Ectodermal cell (in vitro differentiated cells): ENCODE measurements at regions not wholly inside any gene's neighbourhood (a gene's known extent, or its start where the extent isn't known, plus 50 kb on each side); places are given as distances from the start of the nearest gene placed in this dataset.
"Not testable (repeated sequence)": the region's sequence is repeated elsewhere in the genome, so short reads cannot be mapped to it uniquely, and the experiment has no call there.

ENCODE experiments used
- H3K27ac ChIP-seq: 2 replicates; pipeline ENCODE4 v1.7.0; 2013; ENCODE audit warnings: mild to moderate bottlenecking, low read depth, low read length; ENCODE audit not compliant: insufficient read depth, poor library complexity, severe bottlenecking
- H3K27me3 ChIP-seq: 2 replicates; pipeline ENCODE4 v1.7.0; 2013; ENCODE audit warnings: mild to moderate bottlenecking, low read length; ENCODE audit not compliant: insufficient read depth, control insufficient read depth, poor library complexity, severe bottlenecking
- H3K36me3 ChIP-seq: one replicate; pipeline ENCODE4 v1.7.0; 2013; ENCODE audit warnings: low read length; ENCODE audit not compliant: control insufficient read depth, insufficient read depth
- H3K4me1 ChIP-seq: one replicate; pipeline ENCODE4 v1.7.0; 2013; ENCODE audit warnings: low read length; ENCODE audit not compliant: control insufficient read depth, insufficient read depth
- H3K4me3 ChIP-seq: 2 replicates; pipeline ENCODE4 v1.7.0; 2013; ENCODE audit warnings: low read depth, low read length, control low read depth; ENCODE audit not compliant: insufficient read depth
- H3K9me3 ChIP-seq: 2 replicates; pipeline ENCODE4 v1.7.0; 2013; ENCODE audit warnings: mild to moderate bottlenecking, low read length, moderate library complexity; ENCODE audit not compliant: control insufficient read depth
- WGBS, 2 experiments: methylation state at CpG; one replicate each; pipeline ENCODE4 v1.1.7; 2013; ENCODE audit warnings: missing lambda C conversion rate in 2 of 2; 5-methylcytosine and 5-hydroxymethylcytosine counted together

DNA sequence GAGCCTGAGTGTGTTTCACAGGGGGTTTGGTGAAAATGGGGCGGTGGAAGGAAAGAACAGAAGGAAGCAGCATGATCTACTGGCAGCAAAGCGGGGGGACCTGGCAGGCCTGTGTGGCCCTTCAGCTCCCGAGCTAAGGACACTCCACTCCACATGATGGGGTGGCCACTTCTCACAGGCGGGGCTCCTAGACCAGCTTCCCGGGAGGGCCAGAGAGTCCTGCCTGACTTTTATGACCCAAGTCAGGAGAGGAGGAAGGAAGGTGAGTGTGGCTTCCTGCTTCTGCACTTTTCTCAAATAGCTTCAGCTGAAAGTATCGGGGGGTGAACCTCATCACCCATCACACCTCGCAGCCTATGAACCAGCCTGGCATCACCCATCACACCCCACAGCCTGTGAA, 117.5 kb upstream of the AFDN start:
- 91 to 92% methylated on average over 7 of the region's 7 CpGs for WGBS, 2 experiments
- H3K9me3 ChIP-seq = no peaks in the 10 kb centered on the region
- no peaks in the 10 kb centered on the region for H3K36me3 ChIP-seq
- H3K27me3 ChIP-seq = no peaks in the 10 kb centered on the region
- H3K27ac ChIP-seq = no peak overlapping the region
- peaks cover 9% of the 10 kb centered on the region for H3K4me1 ChIP-seq
- no peak overlapping the region for H3K4me3 ChIP-seq

DNA sequence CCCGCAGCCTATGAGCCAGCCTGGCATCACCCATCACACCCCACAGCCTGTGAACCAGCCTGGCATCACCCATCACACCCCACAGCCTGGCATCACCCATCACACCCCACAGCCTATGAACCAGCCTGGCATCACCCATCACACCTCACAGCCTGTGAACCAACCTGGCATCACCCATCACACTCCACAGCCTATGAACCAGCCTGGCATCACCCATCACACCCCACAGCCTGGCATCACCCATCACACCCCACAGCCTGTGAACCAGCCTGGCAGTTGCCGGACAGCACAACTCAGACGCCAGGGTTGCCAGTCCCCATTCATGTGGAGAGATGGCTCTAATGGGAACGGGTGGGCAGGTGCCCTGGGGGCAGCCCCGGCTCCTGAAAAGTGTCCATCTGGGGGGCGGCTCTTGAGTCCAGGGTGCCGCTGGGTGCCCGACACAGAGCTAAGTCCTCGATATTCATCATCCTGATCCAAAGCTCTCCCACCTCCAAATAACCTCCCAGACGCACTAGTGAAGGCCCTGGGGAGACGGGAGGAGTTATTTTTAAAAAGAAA, 116.9 kb upstream of the AFDN start:
- H3K36me3 ChIP-seq, H3K4me3 ChIP-seq, H3K27ac ChIP-seq, H3K27me3 ChIP-seq, H3K9me3 ChIP-seq: not testable (repeated sequence)
- H3K4me1 ChIP-seq = peaks cover 13% of the 10 kb centered on the region
- WGBS, 2 experiments = 94 to 96% methylated on average over 10 to 11 of the region's 11 CpGs

DNA sequence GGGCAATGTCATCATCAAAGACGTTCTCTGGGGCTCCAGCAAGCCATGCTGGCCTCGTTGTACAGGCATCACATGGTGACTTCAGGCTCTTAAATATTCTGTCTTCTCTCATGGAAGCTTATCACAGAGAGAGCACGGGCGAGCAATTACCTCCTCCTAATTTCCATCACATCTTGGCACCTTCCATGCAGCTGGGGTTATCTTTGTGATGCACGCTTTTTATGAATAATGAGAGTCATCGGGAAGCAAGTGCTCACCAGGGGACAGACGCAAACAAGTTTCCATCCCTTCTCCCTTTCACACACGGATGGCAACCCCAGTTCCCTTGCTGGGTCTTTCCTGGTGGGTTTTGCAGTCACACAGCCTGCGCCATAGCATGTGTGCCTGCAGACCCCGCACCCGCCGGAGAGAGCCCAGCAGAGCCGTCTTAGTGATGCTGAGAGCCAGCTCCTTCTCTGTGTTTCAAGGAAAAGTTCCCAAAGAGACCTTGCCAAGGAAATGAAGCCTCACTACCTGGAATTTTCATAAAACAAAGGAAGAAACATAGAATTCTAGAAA, 116.3 kb upstream of the AFDN start:
- H3K36me3 ChIP-seq = no peaks in the 10 kb centered on the region
- H3K4me3 ChIP-seq = no peak overlapping the region
- H3K27ac ChIP-seq = no peak overlapping the region
- no peaks in the 10 kb centered on the region for H3K9me3 ChIP-seq
- peaks cover 13% of the 10 kb centered on the region for H3K4me1 ChIP-seq
- no peaks in the 10 kb centered on the region for H3K27me3 ChIP-seq
- 87 to 88% methylated on average over 13 of the region's 13 CpGs for whole genome bisulfite sequencing, 2 experiments

DNA sequence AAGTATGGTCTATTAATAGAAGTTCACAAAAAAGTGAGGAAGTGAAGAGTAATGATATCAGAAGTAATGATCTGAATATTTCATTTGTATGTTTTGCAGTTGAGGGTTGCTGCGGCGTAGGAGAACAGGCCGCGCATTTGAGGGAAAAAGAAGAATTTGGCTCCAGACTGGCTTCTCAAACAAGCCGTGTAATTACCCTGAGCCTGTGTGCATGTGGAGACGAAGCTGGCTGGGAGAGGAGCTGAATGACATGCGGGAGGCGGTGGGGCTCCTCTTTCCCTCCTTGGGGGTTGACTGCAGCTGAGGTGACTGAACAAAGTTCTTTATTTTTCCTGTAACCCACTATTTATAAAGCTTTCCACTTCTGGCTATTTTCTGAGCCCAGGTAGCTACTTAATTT, 115.5 kb upstream of the AFDN start:
- Histone ChIP-seq H3K4me1 (peaks cover 13% of the 10 kb centered on the region), H3K36me3 (no peaks in the 10 kb centered on the region), H3K27ac (no peak overlapping the region), H3K27me3 (no peaks in the 10 kb centered on the region), H3K4me3 (no peak overlapping the region), H3K9me3 (no peaks in the 10 kb centered on the region)
- WGBS, 2 experiments = 87 to 93% methylated on average over 8 of the region's 8 CpGs

DNA sequence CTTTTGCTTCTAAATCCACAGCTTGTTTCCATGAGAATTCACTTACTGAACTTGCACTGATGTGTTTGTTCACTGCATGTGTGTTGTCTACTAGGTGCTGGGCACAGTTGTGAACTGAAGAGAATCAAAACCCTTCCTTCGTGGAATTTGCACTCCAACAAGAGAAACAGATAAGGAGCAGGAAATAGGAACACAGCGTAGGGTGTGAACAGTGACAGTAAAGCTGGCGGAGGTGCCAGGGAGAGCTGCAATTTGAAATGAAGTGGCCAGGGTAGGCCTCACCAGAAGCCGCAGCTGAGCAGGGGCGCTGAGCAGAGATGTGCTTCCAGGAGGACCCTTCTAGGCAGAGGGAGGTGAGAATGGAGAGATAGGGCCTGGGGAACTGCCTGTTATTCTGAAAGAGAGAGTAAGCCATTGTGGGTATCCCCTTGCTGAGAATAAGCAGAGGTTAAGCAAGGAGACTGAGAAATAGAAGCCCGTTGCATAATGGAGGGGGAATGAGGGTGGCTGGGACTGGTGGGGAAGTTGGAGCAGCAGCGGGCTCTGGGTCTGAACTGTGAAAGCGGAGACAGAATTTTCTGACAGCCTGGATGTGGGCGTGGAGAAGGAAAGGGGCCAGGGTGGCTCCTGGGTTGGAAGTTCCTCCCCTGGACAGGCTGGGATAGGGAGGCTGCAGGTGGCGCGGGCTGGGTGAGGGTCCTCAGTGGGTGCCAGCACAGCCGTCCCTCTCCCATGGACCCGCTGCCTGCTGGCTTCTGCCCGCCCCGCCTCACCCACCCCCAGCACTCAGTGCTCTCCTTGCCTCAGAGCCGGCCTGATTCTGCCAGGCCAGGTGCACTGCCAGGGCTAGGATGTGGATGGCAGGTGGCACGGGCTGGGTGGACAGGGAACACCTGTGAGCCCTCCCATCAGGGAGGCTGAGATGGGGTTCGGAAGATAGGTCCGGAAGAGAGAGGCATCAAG, 114.7 kb upstream of the AFDN start:
- Histone ChIP-seq H3K9me3 (no peaks in the 10 kb centered on the region), H3K4me1 (peaks cover 13% of the 10 kb centered on the region), H3K27me3 (no peaks in the 10 kb centered on the region), H3K36me3 (no peaks in the 10 kb centered on the region), H3K4me3 (no peak overlapping the region), H3K27ac (no peak overlapping the region)
- 92% methylated on average over 19 of the region's 19 CpGs for WGBS, 2 experiments

DNA sequence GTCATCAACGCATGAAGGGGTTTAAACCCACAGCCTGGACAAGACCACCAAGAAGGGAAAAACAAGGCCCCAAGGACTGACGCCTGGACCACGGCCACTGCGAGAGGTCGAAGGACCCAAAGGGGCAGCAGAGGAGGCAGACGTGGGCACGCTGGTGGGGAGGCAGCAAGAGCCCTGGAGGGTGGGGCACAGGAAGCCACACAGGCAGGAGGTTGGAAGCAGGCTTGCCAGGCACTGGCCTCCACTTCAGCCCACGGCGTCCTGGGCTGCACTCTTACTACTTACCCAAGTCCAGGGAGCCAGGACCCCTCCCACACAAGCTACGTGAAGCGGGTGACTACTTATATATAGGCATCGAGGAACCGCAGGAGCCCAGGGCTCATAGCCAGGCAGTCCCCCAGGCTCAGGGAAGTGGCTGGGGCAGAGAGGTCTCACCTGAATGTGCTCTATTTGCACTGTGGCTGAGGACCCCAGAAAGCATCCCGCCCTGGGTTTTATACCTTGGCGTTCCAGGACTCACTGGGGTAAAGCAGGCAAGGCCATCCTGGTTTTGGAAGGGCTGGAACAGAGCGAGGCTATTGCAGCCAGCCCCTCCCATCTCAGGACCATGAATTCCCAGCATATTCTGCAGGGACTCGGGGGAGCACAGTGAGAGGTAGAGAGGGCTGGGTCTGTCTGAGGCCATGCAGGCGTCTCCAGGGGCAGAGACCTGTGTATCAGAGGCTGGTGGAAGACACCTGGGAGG, 113.8 kb upstream of the AFDN start:
- Histone ChIP-seq H3K4me1 (peaks cover 13% of the 10 kb centered on the region), H3K9me3 (no peaks in the 10 kb centered on the region), H3K4me3 (no peak overlapping the region), H3K27ac (no peak overlapping the region), H3K36me3 (no peaks in the 10 kb centered on the region), H3K27me3 (no peaks in the 10 kb centered on the region)
- 88 to 89% methylated on average over 18 of the region's 18 CpGs for WGBS, 2 experiments

DNA sequence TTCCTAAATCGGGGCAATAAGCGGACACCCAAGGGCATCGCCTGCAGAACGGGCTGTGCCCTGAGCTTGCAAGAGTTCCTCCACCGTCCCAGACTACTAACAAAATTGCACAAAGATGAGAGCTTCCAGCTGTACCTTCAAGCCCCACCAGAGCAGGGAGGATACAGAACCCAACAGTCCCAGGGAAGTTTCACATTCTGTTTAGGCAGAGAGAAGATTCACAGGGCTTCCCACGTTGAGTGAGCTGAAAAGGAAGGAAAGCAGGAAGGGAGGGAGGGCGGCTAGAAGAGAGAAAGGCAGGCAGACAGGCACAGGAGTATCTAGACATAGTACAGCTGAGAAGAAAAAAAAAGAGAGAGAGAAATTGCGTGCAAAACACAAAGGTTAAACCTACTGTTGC, 112.6 kb upstream of the AFDN start:
- H3K27me3 ChIP-seq = no peaks in the 10 kb centered on the region
- no peaks in the 10 kb centered on the region for H3K9me3 ChIP-seq
- no peak overlapping the region for H3K27ac ChIP-seq
- H3K36me3 ChIP-seq = no peaks in the 10 kb centered on the region
- peaks cover 13% of the 10 kb centered on the region for H3K4me1 ChIP-seq
- 66 to 68% methylated on average over 8 of the region's 8 CpGs for WGBS, 2 experiments
- H3K4me3 ChIP-seq = no peak overlapping the region

DNA sequence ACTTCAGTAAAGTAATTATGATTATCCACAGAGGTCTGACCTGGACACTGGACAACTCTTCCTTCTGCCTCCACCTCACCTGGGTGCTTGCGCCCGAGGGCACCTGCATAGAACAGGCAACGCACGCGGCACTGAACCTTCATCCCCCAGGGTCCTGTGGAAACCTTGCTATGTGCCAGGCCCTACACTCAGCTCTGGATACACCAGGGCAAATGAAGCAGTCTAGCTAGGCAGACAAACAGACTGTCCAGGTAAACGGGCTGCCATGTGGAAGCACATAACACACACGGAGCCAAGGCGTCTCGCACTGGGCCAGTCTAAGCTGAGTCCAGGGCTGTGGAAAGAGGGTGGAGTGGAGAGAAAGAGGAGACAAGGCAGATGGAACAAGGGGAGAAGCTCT, 109.3 kb upstream of the AFDN start:
- Histone ChIP-seq H3K27me3 (no peaks in the 10 kb centered on the region), H3K9me3 (no peaks in the 10 kb centered on the region), H3K36me3 (no peaks in the 10 kb centered on the region), H3K27ac (no peak overlapping the region), H3K4me3 (no peak overlapping the region), H3K4me1 (peaks cover 9% of the 10 kb centered on the region)
- WGBS, 2 experiments = 97 to 98% methylated on average over 9 of the region's 9 CpGs

DNA sequence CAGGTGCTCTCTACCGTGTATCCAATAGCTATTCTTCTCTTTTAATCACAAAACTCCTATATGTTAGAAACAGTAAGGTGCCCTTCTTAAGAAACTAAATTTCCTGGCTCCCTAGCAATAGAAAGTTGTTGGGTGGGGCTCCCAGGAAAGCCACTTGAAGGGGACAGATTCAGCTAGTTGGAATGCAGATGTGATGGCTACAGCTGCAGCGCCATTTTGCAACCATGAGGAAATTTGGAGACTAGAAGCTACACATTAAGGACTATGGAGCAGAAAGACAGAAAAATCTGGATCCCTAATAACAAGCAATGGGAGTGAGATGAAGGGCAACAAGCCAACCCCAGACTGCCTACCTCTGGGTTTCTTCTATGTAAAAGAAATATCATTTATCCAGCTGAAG, 108.8 kb upstream of the AFDN start:
- Histone ChIP-seq H3K4me1 (peaks cover 9% of the 10 kb centered on the region), H3K36me3 (no peaks in the 10 kb centered on the region), H3K27me3 (no peaks in the 10 kb centered on the region), H3K9me3 (no peaks in the 10 kb centered on the region), H3K27ac (no peak overlapping the region), H3K4me3 (no peak overlapping the region)
- 94 to 96% methylated on average over 1 to 2 of the region's 2 CpGs for WGBS, 2 experiments

DNA sequence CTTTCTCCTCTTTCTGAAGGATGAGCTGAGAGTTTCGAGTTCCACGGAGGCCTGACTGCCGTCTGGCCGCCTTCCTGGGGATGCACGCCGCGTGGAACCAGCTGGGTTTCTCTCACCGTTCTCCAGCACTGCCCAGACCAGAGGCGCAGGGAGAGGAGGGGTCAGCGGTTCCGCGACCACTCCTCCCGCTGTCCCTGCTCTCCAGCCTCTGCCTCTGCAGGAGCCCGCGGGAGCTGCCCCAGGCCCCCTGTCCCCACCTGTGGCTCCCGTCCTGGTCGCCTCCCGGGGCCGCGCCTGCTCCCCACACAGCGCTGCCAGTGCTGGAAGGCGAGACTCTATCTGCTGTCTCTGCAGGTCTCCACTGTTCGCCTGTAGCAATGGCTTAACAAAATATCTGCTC, 106.8 kb upstream of the AFDN start:
- H3K4me3 ChIP-seq = no peak overlapping the region
- H3K36me3 ChIP-seq = no peaks in the 10 kb centered on the region
- H3K27me3 ChIP-seq = no peaks in the 10 kb centered on the region
- no peaks in the 10 kb centered on the region for H3K9me3 ChIP-seq
- WGBS, 2 experiments = 90 to 92% methylated on average over 23 of the region's 23 CpGs
- no peak overlapping the region for H3K27ac ChIP-seq
- no peaks in the 10 kb centered on the region for H3K4me1 ChIP-seq
